Common myeloid progenitor, CD34-positive (primary cell): ENCODE measurements at regions not wholly inside any gene's neighbourhood (a gene's known extent, or its start where the extent isn't known, plus 50 kb on each side); places are given as distances from the start of the nearest gene placed in this dataset.
"Not testable (repeated sequence)": the region's sequence is repeated elsewhere in the genome, so short reads cannot be mapped to it uniquely, and the experiment has no call there.

Experiments
- CTCF ChIA-PET: fragments of 350-600 bp; sonication (Branson Sonifier 250); formaldehyde crosslinking; loops from one replicate; lab custom pipeline; 2021; ENCODE audit warnings: antibody characterized with exemption; lab: Charles Lee
- POLR2A ChIA-PET: fragments of 350-600 bp; sonication (Branson Sonifier 250); formaldehyde crosslinking; loops from one replicate; lab custom pipeline; 2021; ENCODE audit warnings: antibody characterized with exemption; lab: Charles Lee
- DNase-seq, 3 donors: peaks; one replicate each; pipeline versions ENCODE4 v3.0.0 to v3.0.0-alpha.2; 2013
- H3K27ac ChIP-seq, 2 experiments: 1 replicate in 1 of 2; 2 replicates in 1 of 2; pipeline ENCODE4 v1.7.0; 2013; ENCODE audit warnings: inconsistent platforms in 2 of 2, low read length in 2 of 2, mild to moderate bottlenecking in 2 of 2, low read depth in 1 of 2, moderate library complexity in 1 of 2; ENCODE audit not compliant: severe bottlenecking in 2 of 2, insufficient read depth in 1 of 2, poor library complexity in 1 of 2
- H3K27me3 ChIP-seq, 5 experiments: replicated peaks in 2 of 5; 1 replicate in 3 of 5; 2 replicates in 2 of 5; pipeline versions ENCODE4 v1.6.1 to v1.7.0; 2013; ENCODE audit warnings: low read length in 4 of 5, mild to moderate bottlenecking in 2 of 5, moderate library complexity in 2 of 5, inconsistent platforms in 1 of 5; ENCODE audit not compliant: insufficient read depth in 5 of 5, control insufficient read depth in 4 of 5
- H3K36me3 ChIP-seq, 4 experiments: 1 replicate in 2 of 4; 2 replicates in 2 of 4; pipeline versions ENCODE4 v1.6.1 to v1.7.0; 2013; ENCODE audit warnings: low read length in 3 of 4, control low read depth in 1 of 4, mild to moderate bottlenecking in 1 of 4; ENCODE audit not compliant: control insufficient read depth in 4 of 4, insufficient read depth in 4 of 4
- H3K4me1 ChIP-seq, 4 experiments: 1 replicate in 3 of 4; 2 replicates in 1 of 4; pipeline versions ENCODE4 v1.6.1 to v1.7.1; 2013; ENCODE audit warnings: low read length in 3 of 4, mild to moderate bottlenecking in 3 of 4, control low read depth in 1 of 4, inconsistent platforms in 1 of 4, moderate library complexity in 1 of 4; ENCODE audit not compliant: control insufficient read depth in 4 of 4, insufficient read depth in 4 of 4; ENCODE audit errors: control extremely low read depth in 1 of 4
- H3K4me3 ChIP-seq, 7 experiments: 1 replicate in 4 of 7; 2 replicates in 3 of 7; pipeline versions ENCODE4 v1.5.1 to v1.7.0; 2013; ENCODE audit warnings: mild to moderate bottlenecking in 7 of 7, low read length in 6 of 7, moderate library complexity in 6 of 7, inconsistent platforms in 2 of 7, low read depth in 2 of 7, control low read depth in 1 of 7; ENCODE audit not compliant: insufficient read depth in 4 of 7, control insufficient read depth in 1 of 7; ENCODE audit errors: extremely low read depth in 1 of 7
- H3K9me3 ChIP-seq, 5 experiments: 1 replicate in 4 of 5; 2 replicates in 1 of 5; pipeline versions ENCODE4 v1.6.1 to v1.7.1; 2013; ENCODE audit warnings: low read length in 4 of 5, mild to moderate bottlenecking in 2 of 5, inconsistent platforms in 1 of 5, low read depth in 1 of 5, moderate library complexity in 1 of 5; ENCODE audit not compliant: control insufficient read depth in 4 of 5, insufficient read depth in 2 of 5; ENCODE audit errors: control extremely low read depth in 1 of 5
- WGBS: methylation state at CpG from one replicate; pipeline ENCODE4 v1.1.5; 2013; ENCODE audit not compliant: insufficient coverage; 5-methylcytosine and 5-hydroxymethylcytosine counted together

- POLR2A ChIA-PET = no interaction called here
- no peaks in the 10 kb centered on the region for H3K36me3 ChIP-seq
- H3K4me1 ChIP-seq = no peaks in the 10 kb centered on the region
- DNase-seq = no peak
- CTCF ChIA-PET = no interaction called here
- no CpG with 5 or more reads among the region's 3 CpGs for WGBS
- peaks cover 0 to 2% (median 0%) of the 10 kb centered on the region in 5 experiments for H3K27me3 ChIP-seq
- H3K4me3 ChIP-seq = no peak overlapping the region
- H3K9me3 ChIP-seq = peaks cover 0 to 8% (median 2%) of the 10 kb centered on the region in 5 experiments
- no peak overlapping the region for H3K27ac ChIP-seq
Observed at GRCh38 chr9:75360252-75360651, 271.9 kb downstream of the OSTF1 start.

DNA sequence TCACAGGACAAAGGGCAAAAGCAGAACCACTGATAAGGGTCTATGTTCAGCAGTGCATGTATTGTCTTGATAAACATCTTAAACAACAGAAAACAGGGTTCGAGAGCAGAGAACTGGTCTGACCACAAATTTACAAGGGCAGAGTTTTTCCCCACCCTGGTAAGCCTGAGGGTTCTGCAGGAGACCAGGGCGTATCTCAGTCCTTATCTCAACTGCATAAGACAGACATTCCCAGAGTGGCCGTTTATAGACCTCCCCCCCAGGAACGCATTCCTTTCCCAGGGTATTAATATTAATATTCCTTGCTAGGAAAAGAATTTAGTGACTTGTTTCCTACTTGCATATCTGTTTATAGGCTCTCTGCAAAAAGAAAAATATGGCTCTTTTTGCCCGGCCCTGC, 274.1 kb downstream of the OSTF1 start:
- H3K36me3 ChIP-seq, CTCF ChIA-PET: not testable (repeated sequence)
- 95% methylated on average over 3 of the region's 5 CpGs for WGBS

DNA sequence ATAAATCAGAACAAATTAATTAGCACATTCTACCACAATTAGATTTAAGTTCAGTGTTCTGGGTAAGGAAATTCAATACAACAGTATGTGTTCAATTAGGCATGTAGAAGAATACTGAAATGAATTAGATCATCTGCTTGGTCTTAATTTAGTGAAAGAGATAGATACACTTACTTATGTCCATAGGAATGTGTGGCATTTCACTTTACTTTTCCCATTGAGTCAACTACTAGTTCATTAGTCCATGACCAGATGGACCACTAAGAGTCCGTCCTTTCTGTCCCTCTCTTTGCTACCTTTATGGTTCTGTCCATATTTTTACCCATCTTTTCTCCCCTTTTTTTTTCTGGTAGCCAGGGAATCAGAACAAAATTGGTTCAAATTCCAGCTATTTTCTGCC, 276.9 kb downstream of the OSTF1 start:
- Histone ChIP-seq H3K36me3 (no peaks in the 10 kb centered on the region), H3K4me3 (no peak overlapping the region), H3K4me1 (no peaks in the 10 kb centered on the region), H3K9me3 (peaks cover 0 to 8% (median 2%) of the 10 kb centered on the region in 5 experiments), H3K27ac (no peak overlapping the region), H3K27me3 (no peaks in the 10 kb centered on the region)
- WGBS = 100% methylated on average over 1 of the region's 1 CpG
- CTCF ChIA-PET = no interaction called here
- no peak for DNase-seq
- POLR2A ChIA-PET = no interaction called here

More for the DNA sequence above, 274.1 kb downstream of the OSTF1 start:
- H3K4me1 ChIP-seq, DNase-seq, POLR2A ChIA-PET, H3K27ac ChIP-seq, H3K9me3 ChIP-seq, H3K4me3 ChIP-seq, H3K27me3 ChIP-seq: not testable (repeated sequence)

DNA sequence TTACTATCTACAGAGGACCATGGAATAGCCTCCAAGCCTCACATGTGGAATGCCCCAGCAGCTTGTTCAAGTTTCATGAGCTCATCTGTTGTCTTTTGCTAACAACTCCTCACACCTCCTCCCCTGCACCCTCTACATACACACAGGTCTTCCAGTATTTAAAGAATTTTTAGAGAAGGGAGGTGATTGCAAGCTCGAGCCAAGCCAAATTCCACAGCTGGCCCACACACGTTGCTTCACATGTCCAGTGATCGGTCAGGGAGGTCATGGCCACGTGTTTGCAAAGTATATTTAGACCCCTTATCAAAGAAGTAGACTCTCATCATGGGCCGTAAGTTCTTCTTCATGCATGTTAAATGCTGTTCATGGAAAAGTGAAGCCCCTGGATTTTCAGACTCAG, 281.7 kb downstream of the OSTF1 start:
- Histone ChIP-seq H3K4me1 (no peaks in the 10 kb centered on the region), H3K4me3 (no peak overlapping the region), H3K9me3 (no peaks in the 10 kb centered on the region), H3K36me3 (no peaks in the 10 kb centered on the region), H3K27me3 (no peaks in the 10 kb centered on the region), H3K27ac (no peak overlapping the region)
- POLR2A ChIA-PET = no interaction called here
- DNase-seq = no peak
- CTCF ChIA-PET = interaction anchor here (0.9 kb wide), 1 partner anchor 50 kb away, joined by 3 read pairs; no protein-coding TSS in a partner anchor
- 93% methylated on average over 3 of the region's 5 CpGs for WGBS

- DNase-seq = no peak
- no peaks in the 10 kb centered on the region for H3K36me3 ChIP-seq
- no peak overlapping the region for H3K27ac ChIP-seq
- H3K27me3 ChIP-seq = no peaks in the 10 kb centered on the region
- no peaks in the 10 kb centered on the region for H3K4me1 ChIP-seq
- 80% methylated on average over 1 of the region's 3 CpGs for WGBS
- H3K4me3 ChIP-seq = no peak overlapping the region
- POLR2A ChIA-PET = no interaction called here
- no peaks in the 10 kb centered on the region for H3K9me3 ChIP-seq
- CTCF ChIA-PET = no interaction called here
Observed at GRCh38 chr9:75372499-75373268, 284.4 kb downstream of the OSTF1 start.

GRCh38 chr9:75376680-75377254, 288.5 kb downstream of the OSTF1 start:
- Histone ChIP-seq H3K27me3 (no peaks in the 10 kb centered on the region), H3K36me3 (no peaks in the 10 kb centered on the region), H3K27ac (no peak overlapping the region), H3K9me3 (no peaks in the 10 kb centered on the region), H3K4me1 (no peaks in the 10 kb centered on the region), H3K4me3 (no peak overlapping the region)
- ChIA-PET CTCF (no interaction called here), POLR2A (no interaction called here)
- 93% methylated on average over 3 of the region's 3 CpGs for WGBS
- DNase-seq = no peak

DNA sequence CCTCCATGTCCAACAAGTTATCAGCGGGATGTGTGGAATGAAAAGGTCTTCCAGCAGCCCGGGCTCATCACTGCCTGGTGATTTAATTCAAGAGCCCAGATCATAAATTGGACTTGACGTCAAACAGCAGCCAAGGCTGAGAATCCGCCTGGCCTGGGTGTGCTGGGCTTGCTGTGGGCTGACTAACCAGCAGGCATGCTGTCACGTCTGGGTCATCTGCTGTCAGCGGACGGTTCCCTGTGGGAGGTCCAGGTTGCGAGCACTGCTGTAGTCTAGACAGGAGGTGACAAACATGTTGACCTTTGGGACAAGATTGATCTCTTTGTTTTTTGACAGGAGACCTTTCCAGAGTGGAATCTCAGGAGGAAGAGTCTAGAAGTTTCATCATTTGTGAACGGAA, 289.7 kb downstream of the OSTF1 start:
- ChIA-PET CTCF (no interaction called here), POLR2A (no interaction called here)
- Histone ChIP-seq H3K36me3 (no peaks in the 10 kb centered on the region), H3K4me3 (no peak overlapping the region), H3K27ac (no peak overlapping the region), H3K9me3 (no peaks in the 10 kb centered on the region), H3K27me3 (no peaks in the 10 kb centered on the region), H3K4me1 (no peaks in the 10 kb centered on the region)
- no peak for DNase-seq
- 89% methylated on average over 8 of the region's 9 CpGs for WGBS
